ENCODE measurements at regions not wholly inside any gene's neighbourhood (a gene's known extent, or its start where the extent isn't known, plus 50 kb on each side); places are given as distances from the start of the nearest gene placed in this dataset.

GRCh38 chr2:235257590-235257989, 236.3 kb upstream of the AGAP1 start:
- DNase-seq (ENCODE audit: low read depth in 2 of 3, low spot score in 2 of 3) = no peak

DNA sequence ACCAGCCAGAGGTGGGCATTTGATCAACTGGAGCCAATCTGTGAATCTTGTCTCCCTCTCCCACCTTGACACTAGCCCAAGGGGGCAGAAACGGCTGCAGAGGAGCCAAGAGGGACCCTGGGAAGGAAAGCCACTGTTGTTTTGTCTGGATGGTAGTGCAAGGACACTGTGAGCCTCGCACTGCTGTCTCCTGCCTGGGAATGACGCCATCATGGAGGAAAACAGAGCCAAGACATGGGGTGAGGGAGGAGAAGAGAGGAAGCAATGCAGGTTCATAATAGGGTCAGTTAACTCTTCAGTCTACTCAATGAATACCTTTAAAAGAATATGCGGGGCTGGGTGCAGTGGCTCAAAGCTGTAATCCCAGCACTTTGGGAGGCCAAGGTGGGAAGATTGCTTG, 231.1 kb upstream of the AGAP1 start:
- no peak for DNase-seq (ENCODE audit: low read depth in 2 of 3, low spot score in 2 of 3)

DNA sequence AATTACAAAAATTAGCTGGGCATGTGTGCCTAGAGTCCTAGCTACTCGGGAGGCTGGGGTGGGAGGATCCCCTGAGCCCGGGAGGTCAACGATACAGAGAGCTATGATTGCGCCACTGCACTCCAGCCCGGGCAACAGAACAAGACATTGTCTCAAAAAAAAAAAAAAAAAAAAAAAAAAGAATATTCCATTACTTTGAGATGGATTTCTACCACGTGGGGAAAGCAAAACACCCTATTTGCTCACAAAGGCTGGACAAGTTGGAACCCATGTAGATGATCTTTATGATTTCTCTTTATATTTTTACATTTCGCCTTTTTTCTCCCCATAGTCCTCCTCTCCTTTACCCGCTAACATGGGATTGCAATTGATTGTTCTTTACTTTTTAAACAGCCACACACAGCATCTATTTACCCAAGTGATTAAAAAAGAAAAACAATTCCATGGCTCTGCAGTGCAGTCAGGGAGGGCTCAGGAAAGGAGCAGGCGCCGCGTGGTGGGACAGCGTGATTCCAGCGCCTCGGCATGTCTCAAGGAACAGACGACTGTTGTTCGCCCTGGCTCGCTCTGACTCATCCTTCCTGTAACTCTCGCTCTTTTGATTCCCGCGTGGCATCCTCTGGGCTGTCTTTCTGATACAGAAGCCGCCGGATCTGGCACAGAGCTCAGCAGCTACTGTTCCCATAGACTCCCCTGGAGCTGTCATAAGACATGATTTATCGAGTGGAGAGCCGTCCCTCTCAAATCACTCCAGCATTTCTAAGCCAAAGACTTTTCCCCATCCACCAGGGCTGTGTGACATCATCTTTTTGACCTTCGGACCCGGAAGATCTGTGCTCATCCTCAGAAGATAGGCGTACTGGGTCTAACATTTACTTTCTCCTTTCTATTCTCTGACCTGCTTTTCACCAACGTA, 230.4 kb upstream of the AGAP1 start:
- no peak for DNase-seq (ENCODE audit: low read depth in 2 of 3, low spot score in 2 of 3)

- no peak for DNase-seq (ENCODE audit: low read depth in 2 of 3, low spot score in 2 of 3)
Measured at GRCh38 chr2:235264121-235264493, 229.7 kb upstream of the AGAP1 start.

DNA sequence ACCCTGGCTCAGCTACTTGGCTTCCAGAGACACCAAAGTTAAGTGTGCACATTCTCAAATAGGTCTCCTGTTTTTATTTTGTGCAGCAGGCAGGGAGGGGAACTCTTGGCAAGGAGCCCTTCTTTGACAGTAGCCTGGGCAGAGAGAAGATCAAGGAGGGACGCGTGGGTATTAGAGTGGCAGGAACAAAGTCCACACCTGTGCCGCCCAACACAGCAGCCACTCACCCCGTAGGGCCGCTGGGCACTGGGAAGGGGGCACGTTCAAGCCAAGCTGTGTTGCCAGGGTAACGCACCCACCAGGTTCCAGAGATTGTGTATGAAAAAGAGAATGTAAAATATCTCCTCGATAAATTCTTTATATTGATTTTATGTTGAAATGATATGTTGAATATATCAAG, 229.3 kb upstream of the AGAP1 start:
- no peak for DNase-seq (ENCODE audit: low read depth in 2 of 3, low spot score in 2 of 3)

GRCh38 chr2:235265348-235265965, 228.4 kb upstream of the AGAP1 start:
- no peak for DNase-seq (ENCODE audit: low read depth in 2 of 3, low spot score in 2 of 3)

GRCh38 chr2:235267251-235267650, 226.6 kb upstream of the AGAP1 start:
- DNase-seq (ENCODE audit: low read depth in 2 of 3, low spot score in 2 of 3) = no peak

GRCh38 chr2:235268535-235268934, 225.3 kb upstream of the AGAP1 start:
- DNase-seq (ENCODE audit: low read depth in 2 of 3, low spot score in 2 of 3) = no peak

- no peak for DNase-seq (ENCODE audit: low read depth in 2 of 3, low spot score in 2 of 3)
Measured at GRCh38 chr2:235270291-235270690, 223.6 kb upstream of the AGAP1 start.

DNA sequence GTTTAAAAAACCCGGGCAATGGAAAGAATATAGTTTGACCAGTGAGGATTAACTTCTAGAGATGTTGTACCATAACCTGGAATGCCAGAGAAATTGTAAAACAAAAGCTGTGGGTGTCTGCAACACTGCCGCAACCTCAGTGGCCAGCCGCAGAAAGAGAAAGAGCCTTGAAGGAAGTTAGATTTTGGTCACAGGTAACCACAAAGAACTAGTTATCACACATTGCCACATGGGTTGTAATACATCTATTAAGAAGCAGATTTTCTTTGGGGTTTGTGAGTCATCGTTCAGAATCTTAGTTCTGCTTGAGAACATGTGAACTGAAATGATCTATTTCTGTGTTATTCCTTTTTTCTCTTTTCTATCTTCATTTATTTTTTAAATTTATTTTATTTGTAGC, 222.9 kb upstream of the AGAP1 start:
- peak; percentile 13 to 30 (median 30) for DNase-seq (ENCODE audit: low read depth in 2 of 3, low spot score in 2 of 3)

- DNase-seq (ENCODE audit: low read depth in 2 of 3, low spot score in 2 of 3) = no peak
Measured at GRCh38 chr2:235271936-235272335, 221.9 kb upstream of the AGAP1 start.

DNA sequence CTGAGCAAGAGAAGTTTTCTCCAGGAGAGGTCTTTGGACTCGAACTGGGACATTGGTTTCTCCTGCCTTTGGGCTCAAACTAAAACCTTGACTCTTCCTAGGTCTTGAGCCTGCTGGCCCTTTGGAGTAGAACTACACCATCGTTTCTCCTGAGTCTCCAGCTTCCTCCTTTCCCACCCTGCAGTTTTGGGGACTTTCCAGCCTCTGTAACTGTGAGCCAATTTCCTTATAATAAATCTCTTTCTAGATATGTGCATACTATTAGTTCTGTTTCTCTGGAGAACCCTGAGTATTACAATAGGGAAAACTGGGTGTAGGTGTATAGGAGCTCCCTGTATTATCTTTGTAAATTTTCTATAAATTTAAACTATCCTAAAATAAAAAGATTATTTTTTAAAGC, 219.8 kb upstream of the AGAP1 start:
- no peak for DNase-seq (ENCODE audit: low read depth in 2 of 3, low spot score in 2 of 3)

DNA sequence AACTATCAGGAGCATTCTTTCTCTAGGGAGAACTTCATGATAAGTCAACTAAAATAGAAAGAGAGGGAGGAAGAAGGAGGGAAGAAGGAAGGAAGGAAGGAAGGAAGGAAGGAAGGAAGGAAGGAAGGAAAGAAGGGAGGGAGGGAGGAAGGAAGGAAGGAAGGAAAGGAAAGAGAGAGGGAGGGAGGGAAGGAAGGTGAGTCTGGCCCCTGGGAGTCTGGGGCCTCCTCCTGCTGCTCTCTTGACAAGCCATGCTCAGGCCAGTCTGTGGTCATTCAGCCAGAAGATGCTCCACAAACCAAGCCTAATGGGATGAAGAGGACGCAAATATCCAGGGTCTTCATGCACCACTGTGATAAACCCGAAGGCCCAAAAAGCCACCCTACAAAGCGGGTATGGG, 216.4 kb upstream of the AGAP1 start:
- DNase-seq (ENCODE audit: low read depth in 2 of 3, low spot score in 2 of 3) = no peak

DNA sequence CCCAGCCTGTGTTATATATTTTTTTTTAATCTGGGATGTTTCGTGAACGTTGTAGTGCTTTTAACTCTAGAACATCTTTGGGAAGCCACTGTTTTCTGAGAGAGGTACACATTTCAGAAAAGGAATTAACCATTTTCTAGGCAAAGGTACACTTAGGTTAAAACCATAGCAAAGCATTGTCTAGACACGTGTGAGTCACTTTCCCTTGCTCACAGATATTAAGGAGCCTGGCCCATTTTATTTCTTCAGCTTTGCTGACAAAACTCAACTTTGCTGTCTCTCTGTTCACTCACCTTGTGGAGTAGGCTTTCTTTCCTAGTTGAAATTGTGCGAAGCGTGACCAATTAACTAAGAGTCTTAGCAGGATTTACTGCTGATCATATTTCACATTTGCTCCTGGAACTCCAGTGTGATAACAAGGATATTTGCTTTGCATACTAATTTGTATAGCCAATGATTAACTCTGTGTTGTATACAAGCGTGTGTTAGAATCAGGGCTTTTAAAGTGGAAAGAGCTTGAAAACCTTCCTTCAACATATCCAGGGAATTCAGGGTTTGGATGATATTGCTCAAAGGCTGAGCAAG, 215.0 kb upstream of the AGAP1 start:
- no peak for DNase-seq (ENCODE audit: low read depth in 2 of 3, low spot score in 2 of 3)

DNA sequence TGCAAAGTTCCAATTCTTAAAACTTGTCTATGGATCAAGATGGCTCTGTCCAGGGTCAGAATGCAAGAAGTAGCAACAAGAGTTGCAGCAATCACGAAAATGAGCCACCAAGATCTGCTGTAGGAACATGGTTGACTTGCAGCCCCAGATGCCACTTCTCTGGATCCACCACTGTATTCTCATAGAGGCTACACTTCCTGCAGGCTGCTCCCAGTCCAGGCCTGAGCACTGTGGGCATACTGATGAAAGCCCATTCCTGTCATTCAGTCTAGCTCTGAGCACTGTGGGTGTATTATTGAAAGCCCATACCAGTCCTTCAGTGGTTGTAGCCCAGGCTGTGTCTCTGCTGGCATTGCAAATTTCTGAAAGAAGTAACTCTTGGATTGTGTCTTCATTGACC, 213.9 kb upstream of the AGAP1 start:
- DNase-seq (ENCODE audit: low read depth in 2 of 3, low spot score in 2 of 3) = no peak

DNA sequence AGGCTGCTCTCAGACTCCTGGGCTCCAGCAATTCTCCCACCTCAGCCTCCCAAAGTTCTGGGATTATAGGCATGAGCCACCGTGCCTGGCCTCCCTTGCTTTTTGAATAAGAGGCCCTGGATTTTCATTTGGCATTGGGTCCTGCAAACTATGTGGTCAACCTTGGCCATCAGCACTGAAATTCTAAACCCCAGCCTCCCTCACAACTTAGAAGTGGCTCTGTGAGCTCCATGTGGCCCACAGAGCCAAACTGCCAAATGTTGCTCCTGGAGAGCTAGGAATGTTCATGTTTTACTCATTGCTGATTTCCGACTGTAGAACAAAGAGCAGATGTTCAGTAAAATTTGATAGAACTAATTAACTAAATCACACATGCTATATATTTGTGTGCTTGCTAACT, 210.6 kb upstream of the AGAP1 start:
- DNase-seq (ENCODE audit: low read depth in 2 of 3, low spot score in 2 of 3) = no peak

DNA sequence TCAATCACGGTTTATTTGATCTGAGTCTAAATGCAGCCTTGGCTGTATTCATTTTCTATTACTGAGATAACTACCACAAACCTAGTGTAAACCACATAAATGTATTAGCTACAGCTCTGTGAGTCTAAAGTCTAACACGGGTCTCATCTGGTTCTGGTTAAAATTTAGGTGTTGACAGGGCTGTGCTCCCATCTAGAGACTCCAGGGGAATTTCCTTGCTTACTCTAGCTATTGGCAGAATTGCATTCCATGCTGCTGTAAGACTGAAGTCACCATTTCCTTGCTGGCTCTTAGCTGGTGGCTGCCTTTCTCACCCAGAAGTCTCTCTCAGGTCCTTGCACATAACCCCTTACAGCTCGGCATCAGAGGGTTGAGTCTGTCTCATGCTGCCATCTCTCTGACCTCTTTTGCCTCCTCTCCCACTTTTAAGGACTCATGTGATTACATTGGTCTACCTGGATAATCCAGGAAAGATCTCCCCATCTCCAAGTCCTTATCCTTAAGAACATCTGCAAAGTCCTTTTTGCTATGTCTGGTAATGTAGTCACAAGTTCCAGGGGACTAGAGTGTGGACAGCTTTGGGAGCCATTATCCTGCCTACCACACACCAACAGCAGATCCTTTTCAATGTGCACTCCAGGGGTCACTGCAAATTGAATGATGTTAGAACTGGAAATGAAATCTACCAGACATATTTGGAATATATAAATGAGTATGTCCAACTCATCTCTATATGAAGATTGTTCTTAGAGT, 207.0 kb upstream of the AGAP1 start:
- no peak for DNase-seq (ENCODE audit: low read depth in 2 of 3, low spot score in 2 of 3)

- no peak for DNase-seq (ENCODE audit: low read depth in 2 of 3, low spot score in 2 of 3)
Measured at GRCh38 chr2:235287375-235287733, 206.5 kb upstream of the AGAP1 start.

DNA sequence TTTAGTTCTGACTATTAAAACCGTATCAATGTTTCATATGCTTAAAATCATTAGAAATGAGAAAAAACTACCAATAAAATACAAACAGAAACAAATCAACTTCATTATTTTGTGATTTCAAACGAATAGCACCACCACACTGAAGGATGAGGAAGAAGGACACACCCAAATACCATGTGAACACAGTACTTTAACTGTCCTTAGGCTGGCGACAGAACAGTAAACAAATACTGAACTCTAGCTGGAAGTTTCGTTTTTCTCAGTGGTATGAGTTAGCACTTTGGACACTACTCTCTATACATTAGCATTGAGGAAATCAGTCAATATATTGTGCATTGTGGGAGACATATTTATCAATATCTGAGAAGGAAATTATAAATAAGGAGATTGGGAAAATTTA, 202.4 kb upstream of the AGAP1 start:
- no peak for DNase-seq (ENCODE audit: low read depth in 2 of 3, low spot score in 2 of 3)

GRCh38 chr2:235293061-235293460, 200.8 kb upstream of the AGAP1 start:
- no peak for DNase-seq (ENCODE audit: low read depth in 2 of 3, low spot score in 2 of 3)

- no peak for DNase-seq (ENCODE audit: low read depth in 2 of 3, low spot score in 2 of 3)
Measured at GRCh38 chr2:235295831-235296230, 198.0 kb upstream of the AGAP1 start.
